SU-DHL-6 (cell line): ENCODE measurements at regions not wholly inside any gene's neighbourhood (a gene's known extent, or its start where the extent isn't known, plus 50 kb on each side); places are given as distances from the start of the nearest gene placed in this dataset.

Experiments used
- H2AFZ ChIP-seq: fragments of 200-600 bp; sonication (generic); 2 replicates; pipeline ENCODE4 v1.6.1; 2014; ENCODE audit warnings: low read depth, mild to moderate bottlenecking, moderate library complexity, mixed read lengths, antibody characterized with exemption, low read length; ENCODE audit not compliant: severe bottlenecking
- H3F3A ChIP-seq: fragments of 200-600 bp; shearing (Covaris generic); 2 replicates; pipeline ENCODE4 v1.6.0; 2016; ENCODE audit warnings: antibody characterized with exemption, mild to moderate bottlenecking; ENCODE audit not compliant: insufficient read depth
- H3K27ac ChIP-seq: fragments of 200-600 bp; sonication (generic); 2 replicates; pipeline ENCODE4 v1.5.1; 2016; ENCODE audit warnings: low read depth, mild to moderate bottlenecking, low read length, moderate library complexity, mixed read lengths
- H3K27me3 ChIP-seq: fragments of 200-600 bp; sonication (generic), shearing (Covaris generic); 2 replicates; pipeline ENCODE4 v1.6.0; 2014; ENCODE audit warnings: mild to moderate bottlenecking, low read length
- H3K36me3 ChIP-seq: fragments of 200-600 bp; sonication (generic); 2 replicates; pipeline ENCODE4 v1.6.1; 2014; ENCODE audit warnings: mild to moderate bottlenecking, low read length, mixed read lengths
- H3K4me2 ChIP-seq: fragments of 300-600, 200-600 bp; shearing (Covaris generic), sonication (generic); 2 replicates; pipeline ENCODE4 v1.6.0; 2014; ENCODE audit warnings: low read length, low read depth, mild to moderate bottlenecking; ENCODE audit not compliant: poor library complexity, severe bottlenecking
- H3K4me3 ChIP-seq: fragments of 200-600 bp; sonication (generic); 2 replicates; pipeline ENCODE4 v1.5.1; 2014; ENCODE audit warnings: antibody characterized with exemption, low read length, mild to moderate bottlenecking, mixed read lengths; ENCODE audit not compliant: insufficient read depth, poor library complexity, severe bottlenecking
- H3K79me2 ChIP-seq: fragments of 200-600 bp; sonication (generic); 2 replicates; pipeline ENCODE4 v1.6.1; 2014; ENCODE audit warnings: mild to moderate bottlenecking, low read length, moderate library complexity; ENCODE audit not compliant: insufficient read depth
- H3K9ac ChIP-seq: fragments of 200-600 bp; sonication (generic); 2 replicates; pipeline ENCODE4 v1.7.0; 2014; ENCODE audit warnings: mild to moderate bottlenecking, low read length
- H3K9me2 ChIP-seq: fragments of 200-600 bp; sonication (generic); replicated peaks from 2 replicates; pipeline ENCODE4 v1.6.1; 2014; ENCODE audit warnings: low read length; ENCODE audit not compliant: insufficient read depth
- H3K9me3 ChIP-seq: fragments of 200-600 bp; sonication (generic); 2 replicates; pipeline ENCODE4 v1.6.1; 2014; ENCODE audit warnings: low read length, mixed read lengths; ENCODE audit not compliant: insufficient read depth
- H4K20me1 ChIP-seq: fragments of 200-600 bp; sonication (generic); 2 replicates; pipeline ENCODE4 v1.6.1; 2014; ENCODE audit warnings: low read depth, mild to moderate bottlenecking, antibody characterized with exemption, low read length, moderate library complexity, mixed read lengths
- EZH2phosphoT487 ChIP-seq: fragments of 200-600 bp; sonication (generic), shearing (Covaris generic); conservative IDR thresholded peaks from 2 replicates; pipeline ENCODE4 v1.6.1; 2018; ENCODE audit warnings: mild to moderate bottlenecking, antibody characterized with exemption, low read length, moderate library complexity, mixed read lengths
- TF ChIP-seq, protein P1 (sequence below): fragments of 200-600 bp; sonication (generic); IDR thresholded peaks from one replicate; pipeline ENCODE4 v1.5.1; 2017; ENCODE audit warnings: antibody characterized with exemption, mild to moderate bottlenecking, low read length, moderate library complexity; ENCODE audit not compliant: insufficient read depth, poor library complexity, severe bottlenecking

DNA sequence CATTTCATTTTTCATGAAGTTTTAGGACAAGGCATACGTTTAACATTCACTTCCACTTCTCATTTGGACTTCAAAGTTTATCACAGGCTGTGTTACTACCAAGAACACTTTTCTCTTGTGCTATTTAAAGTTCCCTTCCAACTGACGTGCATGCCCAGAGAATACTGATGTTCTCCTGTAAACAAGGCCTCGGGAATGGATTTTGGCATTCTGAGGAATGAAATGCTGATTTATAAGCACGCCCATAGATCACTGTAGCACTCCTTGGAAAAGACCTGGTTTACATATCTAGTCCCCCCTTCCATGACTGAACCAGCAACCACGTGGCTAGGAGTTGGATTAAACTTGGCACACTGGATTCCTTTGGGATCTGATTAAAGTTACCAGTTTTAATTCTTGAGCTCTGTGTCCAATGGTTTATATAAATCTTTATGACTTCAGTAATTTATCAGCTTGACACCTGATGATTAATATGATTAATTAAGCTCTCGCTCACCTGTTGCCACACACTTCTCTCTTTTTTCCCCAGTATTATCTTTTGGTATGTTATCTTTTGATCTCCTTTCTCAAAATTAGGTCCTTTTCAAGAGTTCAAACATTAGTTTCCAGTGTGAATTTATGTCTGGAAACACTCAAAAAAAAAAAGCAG, 122.4 kb upstream of the HAND2 start:
- Histone ChIP-seq H3F3A (no peaks in the 10 kb centered on the region), H3K27me3 (no peaks in the 10 kb centered on the region), H3K9ac (no peak overlapping the region), H3K79me2 (no peaks in the 10 kb centered on the region), H3K9me2 (no peaks in the 10 kb centered on the region), H2AFZ (no peak overlapping the region), H4K20me1 (no peaks in the 10 kb centered on the region), H3K9me3 (no peaks in the 10 kb centered on the region), H3K27ac (no peak overlapping the region), H3K36me3 (no peaks in the 10 kb centered on the region), H3K4me3 (no peak overlapping the region), H3K4me2 (no peak overlapping the region)
- TF ChIP-seq, protein P1, sequence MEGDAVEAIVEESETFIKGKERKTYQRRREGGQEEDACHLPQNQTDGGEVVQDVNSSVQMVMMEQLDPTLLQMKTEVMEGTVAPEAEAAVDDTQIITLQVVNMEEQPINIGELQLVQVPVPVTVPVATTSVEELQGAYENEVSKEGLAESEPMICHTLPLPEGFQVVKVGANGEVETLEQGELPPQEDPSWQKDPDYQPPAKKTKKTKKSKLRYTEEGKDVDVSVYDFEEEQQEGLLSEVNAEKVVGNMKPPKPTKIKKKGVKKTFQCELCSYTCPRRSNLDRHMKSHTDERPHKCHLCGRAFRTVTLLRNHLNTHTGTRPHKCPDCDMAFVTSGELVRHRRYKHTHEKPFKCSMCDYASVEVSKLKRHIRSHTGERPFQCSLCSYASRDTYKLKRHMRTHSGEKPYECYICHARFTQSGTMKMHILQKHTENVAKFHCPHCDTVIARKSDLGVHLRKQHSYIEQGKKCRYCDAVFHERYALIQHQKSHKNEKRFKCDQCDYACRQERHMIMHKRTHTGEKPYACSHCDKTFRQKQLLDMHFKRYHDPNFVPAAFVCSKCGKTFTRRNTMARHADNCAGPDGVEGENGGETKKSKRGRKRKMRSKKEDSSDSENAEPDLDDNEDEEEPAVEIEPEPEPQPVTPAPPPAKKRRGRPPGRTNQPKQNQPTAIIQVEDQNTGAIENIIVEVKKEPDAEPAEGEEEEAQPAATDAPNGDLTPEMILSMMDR = no peak
- no peak for TF ChIP-seq EZH2phosphoT487

DNA sequence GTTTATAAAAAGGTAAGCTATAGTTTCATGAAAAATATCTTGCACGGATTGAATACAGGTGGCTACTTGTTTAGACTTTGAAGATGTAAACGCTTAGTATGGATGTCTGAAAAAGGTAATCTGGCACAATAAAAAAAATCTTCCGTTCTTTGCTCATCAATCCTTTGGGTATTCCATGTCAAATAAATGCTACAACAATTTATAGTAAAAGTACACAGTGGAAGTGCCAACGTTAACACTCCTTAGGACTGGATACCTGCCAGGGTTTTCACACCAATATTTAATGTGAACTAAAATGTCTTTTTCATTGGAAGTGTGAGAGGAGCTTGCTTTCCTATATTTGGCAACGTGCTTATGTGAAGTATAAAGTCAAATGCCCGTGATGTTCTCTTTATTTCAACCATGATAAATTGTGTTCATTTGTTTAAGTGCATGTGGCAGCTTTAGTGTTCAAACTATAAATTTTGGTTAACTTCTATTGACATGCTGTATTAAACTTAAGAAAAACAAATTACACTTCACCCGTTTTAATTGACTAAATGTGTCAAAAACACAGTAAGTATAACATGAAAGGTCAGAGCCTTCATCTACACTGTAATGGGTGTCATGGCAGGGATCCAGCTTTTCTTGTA, 121.7 kb upstream of the HAND2 start:
- H2AFZ ChIP-seq = no peak overlapping the region
- no peak overlapping the region for H3K27ac ChIP-seq
- TF ChIP-seq EZH2phosphoT487 = no peak
- TF ChIP-seq, protein P1 = no peak
- H4K20me1 ChIP-seq = no peaks in the 10 kb centered on the region
- no peaks in the 10 kb centered on the region for H3F3A ChIP-seq
- no peaks in the 10 kb centered on the region for H3K9me3 ChIP-seq
- no peak overlapping the region for H3K9ac ChIP-seq
- no peaks in the 10 kb centered on the region for H3K9me2 ChIP-seq
- no peaks in the 10 kb centered on the region for H3K79me2 ChIP-seq
- H3K36me3 ChIP-seq = no peaks in the 10 kb centered on the region
- no peak overlapping the region for H3K4me2 ChIP-seq
- no peak overlapping the region for H3K4me3 ChIP-seq
- no peaks in the 10 kb centered on the region for H3K27me3 ChIP-seq

DNA sequence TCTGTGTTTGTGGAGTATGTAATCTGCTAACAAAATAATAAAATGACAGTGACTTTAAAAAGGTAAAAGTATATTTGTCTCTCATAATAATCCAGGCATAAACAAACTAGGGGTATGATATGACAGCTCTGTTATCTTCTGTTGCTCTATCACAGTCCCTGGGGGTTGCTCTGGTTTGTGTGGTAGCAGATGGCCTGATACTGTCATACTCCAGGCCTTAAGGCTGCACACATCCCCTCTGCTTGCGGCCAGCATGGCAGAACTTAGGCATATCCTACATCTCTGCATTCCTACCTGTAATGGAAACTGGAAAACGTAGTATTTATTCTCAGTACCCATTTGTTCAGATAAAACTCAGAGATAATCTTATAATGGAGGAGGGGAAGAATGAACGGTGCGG, 117.9 kb upstream of the HAND2 start:
- Histone ChIP-seq H3K9ac (no peak overlapping the region), H3F3A (no peaks in the 10 kb centered on the region), H3K79me2 (no peaks in the 10 kb centered on the region), H3K27me3 (no peaks in the 10 kb centered on the region), H4K20me1 (no peaks in the 10 kb centered on the region), H3K9me2 (no peaks in the 10 kb centered on the region), H3K36me3 (no peaks in the 10 kb centered on the region), H3K4me3 (no peak overlapping the region), H3K27ac (no peak overlapping the region), H3K4me2 (no peak overlapping the region), H3K9me3 (no peaks in the 10 kb centered on the region), H2AFZ (no peak overlapping the region)
- TF ChIP-seq EZH2phosphoT487 = no peak
- TF ChIP-seq, protein P1 = no peak
